Neural cell (in vitro differentiated cells): ENCODE measurements at regions not wholly inside any gene's neighbourhood (a gene's known extent, or its start where the extent isn't known, plus 50 kb on each side); places are given as distances from the start of the nearest gene placed in this dataset.

ENCODE experiments used
- CTCF ChIP-seq: fragments of 450-650 bp; IDR thresholded peaks from 2 replicates; pipeline ENCODE4 v1.5.1; 2014; ENCODE audit warnings: antibody characterized with exemption, mild to moderate bottlenecking, moderate library complexity; ENCODE audit not compliant: poor library complexity, severe bottlenecking
- EP300 ChIP-seq: fragments of 450-650 bp; conservative IDR thresholded peaks from 2 replicates; pipeline ENCODE4 v1.6.1; 2014; ENCODE audit warnings: antibody characterized with exemption, mild to moderate bottlenecking, moderate library complexity; ENCODE audit not compliant: poor library complexity, severe bottlenecking
- EZH2 ChIP-seq: fragments of 200-600, 300-800 bp; shearing (Covaris generic), sonication (generic); IDR thresholded peaks from 2 replicates; pipeline ENCODE4 v1.6.1; 2014; ENCODE audit warnings: antibody characterized with exemption, low read length, borderline replicate concordance, mild to moderate bottlenecking; ENCODE audit not compliant: insufficient read depth, poor library complexity, severe bottlenecking
- POLR2AphosphoS5 ChIP-seq: IDR thresholded peaks from 2 replicates; pipeline ENCODE4 v1.6.1; 2012
- RAD21 ChIP-seq: fragments of 450-650 bp; conservative IDR thresholded peaks from 2 replicates; pipeline ENCODE4 v1.6.1; 2014; ENCODE audit warnings: antibody characterized with exemption, mild to moderate bottlenecking, moderate library complexity
- REST ChIP-seq: IDR thresholded peaks from 2 replicates; pipeline ENCODE4 v1.6.1; 2012; ENCODE audit warnings: borderline replicate concordance
- SMC3 ChIP-seq: fragments of 450-650 bp; conservative IDR thresholded peaks from 2 replicates; pipeline ENCODE4 v1.6.1; 2014; ENCODE audit warnings: antibody characterized with exemption, mild to moderate bottlenecking, moderate library complexity; ENCODE audit not compliant: poor library complexity
- TAF1 ChIP-seq: IDR thresholded peaks from 2 replicates; pipeline ENCODE4 v1.6.1; 2012; ENCODE audit warnings: low read depth

- TF ChIP-seq CTCF, result no peak
- TF ChIP-seq EZH2, result no peak
- TF ChIP-seq EP300, result no peak
- no peak for TF ChIP-seq SMC3
- TF ChIP-seq REST, result no peak
- no peak for TF ChIP-seq RAD21
- TF ChIP-seq POLR2AphosphoS5, result no peak
- TF ChIP-seq TAF1, result no peak
These were observed 64.4 kb upstream of the SSBP2 start for GRCh38 chr5:81815321-81815720.
